Anterior cingulate cortex (tissue), 58 donors: ENCODE measurements at regions not wholly inside any gene's neighbourhood (a gene's known extent, or its start where the extent isn't known, plus 50 kb on each side); places are given as distances from the start of the nearest gene placed in this dataset.
"Not testable (repeated sequence)": the region's sequence is repeated elsewhere in the genome, so short reads cannot be mapped to it uniquely, and the experiment has no call there.

ENCODE experiments used
- DNase-seq, 58 donors: peaks; one replicate each; lab custom pipeline; 2025; lab: John Stamatoyannopoulos, UW

- no peak for DNase-seq
Measured at GRCh38 chr2:239868556-239869181, 156.5 kb downstream of the NDUFA10 start.

GRCh38 chr2:239866778-239867177 is 158.4 kb downstream of the NDUFA10 start:
- no peak for DNase-seq

- DNase-seq = no peak
Measured at GRCh38 chr2:239866350-239866749, 158.8 kb downstream of the NDUFA10 start.

- not testable (repeated sequence) for DNase-seq
Measured at GRCh38 chr2:239865856-239866255, 159.3 kb downstream of the NDUFA10 start.

GRCh38 chr2:239865059-239865639 is 160.0 kb downstream of the NDUFA10 start:
- no peak for DNase-seq

- DNase-seq = no peak
Measured at GRCh38 chr2:239864247-239865058, 160.7 kb downstream of the NDUFA10 start.

GRCh38 chr2:239862613-239863012 is 162.5 kb downstream of the NDUFA10 start:
- DNase-seq = no peak

- peak in 15 of 58 donors; percentile 11 to 61 (median 34) for DNase-seq
Measured at GRCh38 chr2:239858179-239858578, 167.0 kb downstream of the NDUFA10 start.

GRCh38 chr2:239857591-239857990 is 167.6 kb downstream of the NDUFA10 start:
- DNase-seq = no peak

- no peak for DNase-seq
Measured at GRCh38 chr2:239856620-239857285, 168.4 kb downstream of the NDUFA10 start.

- no peak for DNase-seq
Measured at GRCh38 chr2:239855863-239856587, 169.1 kb downstream of the NDUFA10 start.

- no peak for DNase-seq
Measured at GRCh38 chr2:239854596-239854995, 170.5 kb downstream of the NDUFA10 start.

GRCh38 chr2:239853706-239854327 is 171.3 kb downstream of the NDUFA10 start:
- no peak for DNase-seq

- DNase-seq = no peak
Measured at GRCh38 chr2:239853121-239853520, 172.0 kb downstream of the NDUFA10 start.

- DNase-seq = no peak
Measured at GRCh38 chr2:239852272-239852671, 172.9 kb downstream of the NDUFA10 start.

GRCh38 chr2:239846789-239847676 is 178.1 kb downstream of the NDUFA10 start:
- no peak for DNase-seq

GRCh38 chr2:239845968-239846367 is 179.2 kb downstream of the NDUFA10 start:
- no peak for DNase-seq

GRCh38 chr2:239839306-239839705 is 185.8 kb downstream of the NDUFA10 start:
- no peak for DNase-seq
